ENCODE measurements at regions not wholly inside any gene's neighbourhood (a gene's known extent, or its start where the extent isn't known, plus 50 kb on each side); places are given as distances from the start of the nearest gene placed in this dataset.
"Not testable (repeated sequence)": the region's sequence is repeated elsewhere in the genome, so short reads cannot be mapped to it uniquely, and the experiment has no call there.

DNA sequence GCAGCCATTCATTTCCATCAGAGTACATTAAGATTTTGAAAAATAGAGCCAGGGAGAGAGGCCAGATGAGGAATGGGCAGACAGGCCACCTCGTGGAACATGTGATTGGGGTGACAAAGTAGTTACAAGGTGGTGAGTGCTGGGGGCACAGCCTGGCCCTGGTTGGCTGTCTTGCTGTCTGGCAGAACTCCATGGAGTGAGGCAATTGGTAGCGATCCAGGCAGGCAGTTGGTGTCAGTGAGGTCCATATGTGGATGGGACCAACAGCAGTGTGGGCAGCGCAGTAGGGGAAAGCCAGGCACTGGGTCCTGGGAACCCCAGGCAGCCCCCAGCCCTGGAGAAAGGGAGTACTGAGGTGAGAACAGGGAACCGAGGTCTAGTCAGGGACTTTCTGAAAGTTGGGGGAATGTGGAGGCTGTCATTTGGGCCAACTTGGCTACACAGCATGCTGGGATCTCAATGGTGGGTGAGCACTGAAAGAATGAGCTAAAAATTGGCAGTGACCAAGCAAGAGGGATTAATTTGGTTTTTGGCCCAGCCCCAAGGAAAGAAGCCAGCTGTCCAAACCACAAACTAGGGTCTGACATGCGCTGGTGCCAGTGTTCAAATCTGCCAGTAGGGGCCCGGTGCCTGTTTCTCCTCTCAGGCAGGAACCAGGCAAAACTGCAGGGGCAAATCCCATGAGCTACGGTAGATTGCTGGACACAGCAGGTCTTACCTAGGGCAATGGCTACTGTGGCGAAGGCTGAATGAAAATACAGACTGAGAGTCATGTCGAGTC lies 61.4 kb upstream of the E2F3 start:
- in situ Hi-C loops (cut with MboI; ENCODE audit: low sequenced_read_pairs), result no loop called here

- in situ Hi-C loops (cut with MboI; ENCODE audit: low sequenced_read_pairs), result no loop called here
These were observed 60.6 kb upstream of the E2F3 start for GRCh38 chr6:20341096-20341495.

GRCh38 chr6:20341564-20341963 lies 60.1 kb upstream of the E2F3 start:
- in situ Hi-C loops (cut with MboI; ENCODE audit: low sequenced_read_pairs), result no loop called here

DNA sequence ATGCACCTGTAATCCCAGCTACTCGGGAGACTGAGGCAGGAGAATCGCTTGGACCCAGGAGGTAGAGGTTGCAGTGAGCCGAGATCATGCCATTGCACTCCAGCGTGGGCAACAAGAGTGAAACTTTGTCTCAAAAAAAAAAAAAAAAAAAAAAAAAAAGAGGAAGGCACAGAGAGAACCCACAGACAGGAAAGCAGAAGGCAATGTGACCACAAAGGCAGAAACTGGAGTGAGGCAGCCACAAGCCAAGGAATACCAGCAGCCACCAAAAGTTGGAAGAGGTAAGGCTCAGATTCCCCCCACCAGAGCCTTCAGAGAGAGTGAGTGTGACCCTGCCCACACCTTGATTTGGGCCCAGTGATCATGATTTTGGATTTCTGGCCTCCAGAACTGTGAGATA lies 54.7 kb upstream of the E2F3 start:
- in situ Hi-C loops (cut with MboI; ENCODE audit: low sequenced_read_pairs), result not testable (repeated sequence)

DNA sequence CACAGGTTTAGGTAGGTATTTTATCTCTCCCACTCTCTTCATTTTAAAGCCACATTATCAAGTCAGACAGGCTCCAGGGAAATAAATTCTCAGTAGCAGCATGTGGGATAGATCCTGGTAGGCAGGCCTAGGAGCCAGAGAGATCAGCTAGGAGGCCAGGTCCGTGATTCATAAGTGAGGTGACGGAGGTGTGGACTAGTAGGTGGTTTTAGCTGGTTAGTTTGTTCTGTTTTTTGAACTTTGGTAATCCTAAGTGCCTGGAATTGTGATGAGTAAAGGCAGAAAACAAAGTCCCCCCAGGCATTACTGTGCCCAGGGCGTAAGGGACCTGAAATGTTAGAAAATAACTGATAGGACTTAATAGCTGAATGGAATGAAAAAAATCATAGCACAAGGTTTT lies 53.6 kb upstream of the E2F3 start:
- in situ Hi-C loops (cut with MboI; ENCODE audit: low sequenced_read_pairs), result no loop called here

DNA sequence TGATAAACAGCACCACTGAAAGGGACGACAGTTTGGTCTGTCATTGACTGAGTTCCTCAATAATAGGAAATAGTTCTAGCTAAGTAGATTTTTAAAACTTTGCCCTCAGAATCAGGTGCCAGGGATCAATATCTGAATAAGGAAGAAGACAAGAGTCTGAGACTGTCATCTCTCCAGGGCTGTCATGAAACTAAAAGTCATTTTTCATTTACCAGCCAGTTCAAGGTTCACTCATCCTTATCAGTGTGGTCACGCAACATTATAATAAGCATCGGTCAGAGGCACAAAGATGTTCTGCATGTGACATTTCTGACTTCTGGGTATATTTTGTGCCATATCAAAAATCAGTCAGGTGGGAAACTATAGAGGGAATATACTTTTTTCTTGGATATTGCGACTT lies 52.5 kb upstream of the E2F3 start:
- in situ Hi-C loops (cut with MboI; ENCODE audit: low sequenced_read_pairs), result no loop called here

GRCh38 chr6:20350215-20350614 lies 51.5 kb upstream of the E2F3 start:
- in situ Hi-C loops (cut with MboI; ENCODE audit: low sequenced_read_pairs), result no loop called here

DNA sequence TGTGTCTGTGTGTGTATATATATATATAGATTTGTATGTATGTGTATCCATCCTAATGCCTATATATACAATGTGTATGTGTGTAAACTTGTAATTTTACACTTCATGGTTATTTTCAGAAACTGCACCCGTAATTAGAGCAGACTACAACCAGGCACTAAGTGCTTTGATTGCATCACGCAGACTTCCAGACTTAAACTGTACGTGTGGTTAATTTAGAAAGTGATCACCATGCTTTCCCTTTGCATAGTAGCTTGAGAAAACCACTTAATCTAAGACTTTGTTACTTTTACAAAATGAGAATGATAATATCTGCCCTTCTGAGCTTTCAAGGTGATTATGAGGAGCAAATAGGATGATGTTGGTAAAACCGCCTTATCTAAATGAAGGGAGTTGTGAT lies 50.1 kb upstream of the E2F3 start:
- in situ Hi-C loops (cut with MboI; ENCODE audit: low sequenced_read_pairs), result no loop called here

All from HL-60/S4 treated with phorbol 12-myristate 13-acetate at 8.2 ng/mL for 4 days and 3 days (cell line).